Neural cell (in vitro differentiated cells): ENCODE measurements at regions not wholly inside any gene's neighbourhood (a gene's known extent, or its start where the extent isn't known, plus 50 kb on each side); places are given as distances from the start of the nearest gene placed in this dataset.

Experiments
- EP300 ChIP-seq: fragments of 450-650 bp; conservative IDR thresholded peaks from 2 replicates; pipeline ENCODE4 v1.6.1; 2014; ENCODE audit warnings: antibody characterized with exemption, mild to moderate bottlenecking, moderate library complexity; ENCODE audit not compliant: poor library complexity, severe bottlenecking
- EZH2 ChIP-seq: fragments of 200-600, 300-800 bp; shearing (Covaris generic), sonication (generic); IDR thresholded peaks from 2 replicates; pipeline ENCODE4 v1.6.1; 2014; ENCODE audit warnings: antibody characterized with exemption, low read length, borderline replicate concordance, mild to moderate bottlenecking; ENCODE audit not compliant: insufficient read depth, poor library complexity, severe bottlenecking
- POLR2AphosphoS5 ChIP-seq: IDR thresholded peaks from 2 replicates; pipeline ENCODE4 v1.6.1; 2012
- SMC3 ChIP-seq: fragments of 450-650 bp; conservative IDR thresholded peaks from 2 replicates; pipeline ENCODE4 v1.6.1; 2014; ENCODE audit warnings: antibody characterized with exemption, mild to moderate bottlenecking, moderate library complexity; ENCODE audit not compliant: poor library complexity
- TF ChIP-seq, protein P1 (sequence below): fragments of 450-650 bp; IDR thresholded peaks from 2 replicates; pipeline ENCODE4 v1.5.1; 2014; ENCODE audit warnings: antibody characterized with exemption, mild to moderate bottlenecking, moderate library complexity; ENCODE audit not compliant: poor library complexity, severe bottlenecking

- TF ChIP-seq, protein P1, sequence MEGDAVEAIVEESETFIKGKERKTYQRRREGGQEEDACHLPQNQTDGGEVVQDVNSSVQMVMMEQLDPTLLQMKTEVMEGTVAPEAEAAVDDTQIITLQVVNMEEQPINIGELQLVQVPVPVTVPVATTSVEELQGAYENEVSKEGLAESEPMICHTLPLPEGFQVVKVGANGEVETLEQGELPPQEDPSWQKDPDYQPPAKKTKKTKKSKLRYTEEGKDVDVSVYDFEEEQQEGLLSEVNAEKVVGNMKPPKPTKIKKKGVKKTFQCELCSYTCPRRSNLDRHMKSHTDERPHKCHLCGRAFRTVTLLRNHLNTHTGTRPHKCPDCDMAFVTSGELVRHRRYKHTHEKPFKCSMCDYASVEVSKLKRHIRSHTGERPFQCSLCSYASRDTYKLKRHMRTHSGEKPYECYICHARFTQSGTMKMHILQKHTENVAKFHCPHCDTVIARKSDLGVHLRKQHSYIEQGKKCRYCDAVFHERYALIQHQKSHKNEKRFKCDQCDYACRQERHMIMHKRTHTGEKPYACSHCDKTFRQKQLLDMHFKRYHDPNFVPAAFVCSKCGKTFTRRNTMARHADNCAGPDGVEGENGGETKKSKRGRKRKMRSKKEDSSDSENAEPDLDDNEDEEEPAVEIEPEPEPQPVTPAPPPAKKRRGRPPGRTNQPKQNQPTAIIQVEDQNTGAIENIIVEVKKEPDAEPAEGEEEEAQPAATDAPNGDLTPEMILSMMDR, result no peak
- no peak for TF ChIP-seq EZH2
- TF ChIP-seq POLR2AphosphoS5, result no peak
- no peak for TF ChIP-seq EP300
- no peak for TF ChIP-seq SMC3
These were observed 754.1 kb downstream of the IPMK start for GRCh38 chr10:57513637-57514036.
